ENCODE measurements at regions not wholly inside any gene's neighbourhood (a gene's known extent, or its start where the extent isn't known, plus 50 kb on each side); places are given as distances from the start of the nearest gene placed in this dataset.

DNA sequence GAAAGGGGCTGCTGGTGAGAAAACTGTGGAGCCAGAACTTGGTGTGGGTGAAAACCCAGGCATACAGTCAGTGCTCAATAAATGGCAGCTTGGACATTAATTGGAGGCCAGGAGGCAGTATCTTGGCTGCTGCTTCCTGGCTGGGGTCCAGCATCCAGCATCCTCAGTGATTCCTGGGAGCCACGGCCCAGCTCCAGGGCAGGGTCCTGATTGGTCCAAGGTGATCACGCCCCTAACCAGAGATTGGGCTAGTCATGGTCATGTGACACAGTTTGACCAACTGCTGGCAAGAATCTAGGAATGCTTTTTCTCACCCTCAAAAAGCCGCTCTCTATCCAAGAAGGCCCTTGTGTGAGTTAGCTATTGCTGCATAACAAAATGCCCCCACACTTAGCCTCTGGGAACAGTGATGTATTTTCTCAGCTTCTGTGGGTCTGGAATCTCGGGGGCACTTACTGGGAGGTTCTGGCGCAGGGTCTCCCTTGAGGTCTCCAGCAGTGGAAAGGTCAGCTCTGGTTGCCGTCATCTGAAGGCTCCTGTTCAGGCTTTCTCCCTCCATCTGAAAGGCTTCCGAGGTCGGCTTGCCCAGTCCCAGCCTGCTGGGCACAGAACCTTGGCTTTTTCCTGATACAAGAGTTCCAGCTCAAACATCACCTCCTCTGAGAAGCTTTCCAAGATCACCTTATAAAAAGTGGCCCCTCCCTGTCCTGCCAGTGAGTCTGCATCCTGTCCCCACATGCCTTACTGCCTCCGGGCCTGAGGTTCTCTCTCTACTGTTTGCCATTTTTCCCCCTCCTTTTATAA lies 119.2 kb upstream of the NCOR2 start:
- TF ChIP-seq, protein P1, sequence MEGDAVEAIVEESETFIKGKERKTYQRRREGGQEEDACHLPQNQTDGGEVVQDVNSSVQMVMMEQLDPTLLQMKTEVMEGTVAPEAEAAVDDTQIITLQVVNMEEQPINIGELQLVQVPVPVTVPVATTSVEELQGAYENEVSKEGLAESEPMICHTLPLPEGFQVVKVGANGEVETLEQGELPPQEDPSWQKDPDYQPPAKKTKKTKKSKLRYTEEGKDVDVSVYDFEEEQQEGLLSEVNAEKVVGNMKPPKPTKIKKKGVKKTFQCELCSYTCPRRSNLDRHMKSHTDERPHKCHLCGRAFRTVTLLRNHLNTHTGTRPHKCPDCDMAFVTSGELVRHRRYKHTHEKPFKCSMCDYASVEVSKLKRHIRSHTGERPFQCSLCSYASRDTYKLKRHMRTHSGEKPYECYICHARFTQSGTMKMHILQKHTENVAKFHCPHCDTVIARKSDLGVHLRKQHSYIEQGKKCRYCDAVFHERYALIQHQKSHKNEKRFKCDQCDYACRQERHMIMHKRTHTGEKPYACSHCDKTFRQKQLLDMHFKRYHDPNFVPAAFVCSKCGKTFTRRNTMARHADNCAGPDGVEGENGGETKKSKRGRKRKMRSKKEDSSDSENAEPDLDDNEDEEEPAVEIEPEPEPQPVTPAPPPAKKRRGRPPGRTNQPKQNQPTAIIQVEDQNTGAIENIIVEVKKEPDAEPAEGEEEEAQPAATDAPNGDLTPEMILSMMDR (IDR thresholded peaks at IDR 0.05; ENCODE audit: low read depth, low read length) = no peak
- no peak overlapping the region for H3K4me3 ChIP-seq (ENCODE audit: low read depth, low read length)

DNA sequence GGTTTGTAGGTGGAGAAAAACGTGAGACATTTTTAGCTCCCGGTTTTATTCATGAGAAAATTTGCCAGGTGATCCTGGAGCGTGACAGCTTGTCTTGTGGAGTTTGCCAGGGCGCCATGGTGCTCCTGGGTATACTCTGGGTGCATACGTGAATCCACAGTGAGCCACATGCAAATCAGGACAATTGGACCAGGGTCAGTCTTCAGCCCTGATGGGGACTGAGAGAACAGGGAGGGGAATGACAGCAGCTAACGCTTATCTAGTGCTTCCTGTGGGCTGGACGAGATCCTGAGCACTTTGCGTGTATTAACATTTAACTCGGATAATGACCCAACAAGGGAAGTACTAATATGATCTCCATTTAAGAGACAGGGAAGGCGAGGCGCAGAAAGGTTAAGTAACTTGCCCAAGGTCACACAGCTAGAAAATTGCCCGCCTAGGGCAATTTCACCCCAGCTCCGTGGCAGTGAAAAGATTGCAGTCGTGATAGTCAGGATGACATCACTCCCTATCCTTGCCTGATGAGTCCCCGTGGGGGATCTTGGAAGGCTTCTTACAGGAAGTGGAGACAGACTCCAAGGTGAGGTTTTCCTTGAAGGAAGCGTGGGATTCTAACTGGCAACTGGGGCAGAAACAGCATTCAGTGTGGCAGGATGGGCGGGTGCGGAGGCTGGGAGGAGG lies 118.4 kb upstream of the NCOR2 start:
- TF ChIP-seq, protein P1 (IDR thresholded peaks at IDR 0.05; ENCODE audit: low read depth, low read length) = no peak
- H3K4me3 ChIP-seq (ENCODE audit: low read depth, low read length) = no peak overlapping the region

DNA sequence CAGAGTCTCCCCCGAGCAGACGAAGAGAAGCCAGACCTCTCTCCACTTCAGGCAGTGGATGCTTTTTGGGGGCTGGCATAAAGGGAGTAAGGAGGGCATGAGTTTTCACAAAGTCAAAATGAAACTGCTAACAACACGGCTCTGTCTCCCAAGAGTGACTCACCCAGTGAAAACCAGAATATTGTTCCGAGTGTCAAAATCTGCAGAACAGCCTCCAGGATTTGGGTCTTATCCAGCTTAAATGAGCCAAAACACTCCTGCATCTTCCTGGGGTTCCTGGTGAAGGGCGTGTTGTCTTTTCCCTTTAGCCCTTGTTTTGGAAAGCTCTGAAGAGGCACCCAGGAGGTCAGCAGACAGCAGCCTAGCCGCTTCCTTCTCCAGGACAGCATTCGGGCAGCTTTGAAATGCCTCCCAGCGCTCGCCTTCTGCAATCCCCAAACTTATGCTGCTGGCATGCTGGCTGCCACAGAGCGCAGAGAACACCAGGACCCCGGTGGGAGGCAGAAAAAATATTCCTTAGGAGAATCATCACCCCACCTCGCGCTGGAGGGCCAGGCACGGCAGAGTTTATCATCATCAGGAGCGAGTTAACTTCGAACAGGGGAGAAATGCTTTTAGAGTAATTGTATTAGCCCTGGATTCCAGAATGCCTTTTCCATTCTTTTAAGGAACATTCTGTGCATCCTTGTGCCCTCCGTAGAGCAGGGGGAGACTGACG lies 117.7 kb upstream of the NCOR2 start:
- TF ChIP-seq, protein P1 (IDR thresholded peaks at IDR 0.05; ENCODE audit: low read depth, low read length) = no peak
- H3K4me3 ChIP-seq (ENCODE audit: low read depth, low read length) = peak overlapping the region; percentile 46

DNA sequence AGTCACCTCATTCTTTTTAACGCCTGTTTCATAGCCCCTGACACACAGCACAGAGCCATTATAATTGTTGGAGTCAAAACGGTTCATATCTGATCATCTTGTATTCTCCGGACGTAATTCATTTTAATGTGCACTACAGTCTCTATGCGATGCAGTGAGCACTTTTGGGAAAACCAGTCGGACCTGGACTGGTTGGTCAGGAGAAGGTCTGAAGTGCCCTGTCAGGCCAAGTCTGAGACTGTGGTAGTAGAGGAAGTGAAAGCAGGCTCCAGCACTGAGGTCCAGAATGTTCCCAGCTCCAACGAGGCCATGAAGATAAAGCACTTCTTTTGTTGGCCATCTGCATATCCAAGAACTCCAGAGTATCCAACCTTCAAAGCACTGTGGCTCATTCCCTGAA lies 117.1 kb upstream of the NCOR2 start:
- TF ChIP-seq, protein P1 (IDR thresholded peaks at IDR 0.05; ENCODE audit: low read depth, low read length) = no peak
- H3K4me3 ChIP-seq (ENCODE audit: low read depth, low read length) = peak overlapping the region; percentile 46

DNA sequence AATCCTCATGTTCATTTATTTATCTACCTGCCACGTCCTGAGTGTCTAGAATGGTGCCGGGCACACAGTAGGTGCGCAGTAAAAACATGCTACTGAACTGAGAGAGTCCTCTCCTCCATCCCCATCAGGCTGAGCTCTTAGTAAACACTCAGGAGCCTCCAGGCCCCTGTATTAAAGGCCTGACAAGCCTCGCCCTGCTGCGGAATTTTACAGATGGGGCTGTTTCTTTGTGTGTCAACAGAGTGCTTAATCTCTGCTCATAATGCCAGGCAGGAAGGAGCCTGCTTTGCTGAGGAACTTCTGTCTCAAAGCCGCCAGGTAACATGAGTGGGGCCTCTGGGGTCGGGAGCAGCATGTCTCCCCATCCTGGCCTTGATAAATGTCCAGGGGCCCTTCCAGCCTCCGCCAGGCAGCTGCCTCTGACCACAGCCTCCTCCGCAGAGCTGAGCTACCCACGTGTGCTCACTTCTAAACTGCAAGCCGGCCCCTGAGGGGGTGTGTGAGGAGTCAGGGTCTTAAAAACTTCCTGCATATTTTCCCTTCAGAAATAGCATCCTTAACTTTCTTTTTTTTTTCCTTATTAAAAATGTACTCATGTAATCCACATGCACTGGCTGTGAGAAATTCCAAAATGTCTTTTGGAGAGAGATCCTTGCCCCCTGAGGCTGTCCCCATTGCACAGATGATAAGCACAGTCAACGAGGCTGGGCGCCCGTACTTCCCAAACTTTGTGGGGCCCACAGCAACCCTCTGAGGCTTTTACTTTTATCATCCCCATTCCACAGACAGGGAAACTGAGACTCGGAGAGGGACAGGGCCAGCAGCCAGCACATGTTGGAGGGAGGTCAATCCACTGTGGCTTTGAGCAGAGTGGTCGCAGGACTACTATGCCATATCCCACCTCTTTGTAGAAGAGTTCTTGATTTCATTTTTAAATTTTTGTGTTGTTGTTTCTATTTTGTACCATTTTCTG lies 116.0 kb upstream of the NCOR2 start:
- H3K4me3 ChIP-seq (ENCODE audit: low read depth, low read length) = no peak overlapping the region
- TF ChIP-seq, protein P1 (IDR thresholded peaks at IDR 0.05; ENCODE audit: low read depth, low read length) = no peak

DNA sequence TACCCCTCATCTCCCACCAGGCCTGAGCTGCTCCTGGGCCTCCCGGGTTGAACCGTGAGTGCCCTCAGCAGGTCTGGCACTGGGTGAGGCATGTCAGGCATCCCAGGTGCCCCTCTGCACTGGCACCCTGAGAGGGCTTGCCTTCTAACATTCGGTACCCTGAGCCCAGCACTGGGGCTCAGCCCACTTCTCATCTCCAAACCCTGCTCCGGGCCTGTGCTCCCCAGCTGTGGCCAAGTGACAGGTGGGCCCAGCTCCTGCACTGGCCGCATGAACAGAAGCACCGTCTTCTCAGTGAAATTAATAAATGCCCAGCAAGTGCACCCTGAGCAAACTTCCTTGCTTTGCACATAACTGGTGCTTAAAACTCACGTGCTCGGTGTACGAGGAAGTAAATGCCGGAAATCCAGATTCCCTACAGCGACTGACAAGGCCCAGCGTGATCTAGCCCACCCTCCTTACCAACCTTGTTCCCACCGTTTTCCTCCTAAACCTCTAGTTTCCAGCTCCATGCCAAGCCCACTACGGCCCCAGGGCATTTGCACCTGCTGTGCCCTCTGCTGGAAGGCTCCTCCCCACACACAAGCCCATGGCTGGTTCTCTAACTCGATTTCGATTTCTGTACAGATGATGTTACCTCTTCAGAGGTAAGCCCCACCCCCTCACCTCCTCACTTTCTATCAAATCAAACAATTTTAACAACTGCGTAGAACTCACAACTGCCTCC lies 115.2 kb upstream of the NCOR2 start:
- no peak overlapping the region for H3K4me3 ChIP-seq (ENCODE audit: low read depth, low read length)
- TF ChIP-seq, protein P1 (IDR thresholded peaks at IDR 0.05; ENCODE audit: low read depth, low read length) = no peak
